HS-5 (cell line): ENCODE measurements at regions not wholly inside any gene's neighbourhood (a gene's known extent, or its start where the extent isn't known, plus 50 kb on each side); places are given as distances from the start of the nearest gene placed in this dataset.

Experiments used
- DNase-seq: peaks from one replicate; pipeline ENCODE4 v3.0.0-alpha.2; 2012; ENCODE audit warnings: low read depth

DNA sequence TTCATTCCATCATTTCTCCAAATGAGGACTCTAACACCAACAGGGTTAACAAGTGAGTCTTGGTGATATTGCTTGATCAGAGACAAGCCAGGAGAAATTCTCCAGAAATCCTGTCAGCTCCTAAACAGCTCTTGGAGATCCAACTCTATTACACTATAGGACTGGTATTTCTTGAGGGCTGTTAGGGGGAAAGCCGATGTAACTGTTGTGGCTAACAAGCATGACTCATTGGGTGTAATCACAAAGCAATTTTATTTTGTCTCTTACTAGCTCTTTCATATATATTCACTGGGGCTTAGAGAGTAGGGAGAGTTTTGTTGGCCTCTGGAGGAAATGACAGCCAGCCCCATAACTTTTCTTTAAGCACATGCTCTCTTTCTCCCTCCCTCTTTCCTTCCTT is 613.7 kb upstream of the USP9Y start:
- peak; percentile 34 for DNase-seq
